Activated CD4-positive, alpha-beta T cell treated with anti-CD3 and anti-CD28 coated beads for 1 hour (primary cell): ENCODE measurements at regions not wholly inside any gene's neighbourhood (a gene's known extent, or its start where the extent isn't known, plus 50 kb on each side); places are given as distances from the start of the nearest gene placed in this dataset.

Experiments used
- DNase-seq: peaks from one replicate; pipeline ENCODE4 v3.0.0-alpha.2; 2020

DNA sequence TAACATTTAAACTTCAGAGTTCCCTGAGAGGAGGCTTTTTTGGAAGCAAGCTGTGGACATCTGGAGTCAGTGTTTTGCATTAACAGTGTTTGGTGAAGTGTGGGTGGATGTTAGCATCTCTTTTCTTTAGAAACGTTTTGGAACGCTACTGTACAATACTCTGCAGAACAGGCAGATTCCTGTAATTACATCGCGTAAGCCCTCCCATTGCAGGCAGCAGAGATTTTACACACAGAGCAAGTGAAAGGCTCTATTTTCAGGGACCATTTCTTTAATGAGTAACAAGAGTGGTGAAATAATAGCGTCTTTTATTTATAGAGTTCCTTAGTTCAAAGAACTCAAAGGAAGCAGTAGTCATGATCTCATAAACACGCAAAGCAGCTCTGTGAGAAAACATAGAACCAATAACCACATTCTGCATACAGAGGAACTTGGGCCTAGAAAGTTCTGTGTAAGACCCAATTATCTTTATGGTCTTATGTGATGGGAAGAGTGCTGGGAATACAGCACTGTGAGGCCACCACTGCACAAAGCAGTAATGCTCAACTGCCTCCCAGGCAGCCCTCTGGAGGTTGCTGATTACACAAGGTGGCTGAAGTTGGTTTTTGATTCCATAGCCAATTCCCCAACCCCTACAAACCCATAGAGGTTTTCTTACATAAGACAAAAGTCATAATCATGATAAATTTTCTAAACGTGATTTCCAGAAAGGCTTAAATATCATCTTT is 298.7 kb upstream of the EPHA5 start:
- no peak for DNase-seq

- DNase-seq, result no peak
Measured at GRCh38 chr4:65960751-65961150, 290.5 kb upstream of the EPHA5 start.

GRCh38 chr4:65954416-65954815 is 284.1 kb upstream of the EPHA5 start:
- DNase-seq, result no peak

DNA sequence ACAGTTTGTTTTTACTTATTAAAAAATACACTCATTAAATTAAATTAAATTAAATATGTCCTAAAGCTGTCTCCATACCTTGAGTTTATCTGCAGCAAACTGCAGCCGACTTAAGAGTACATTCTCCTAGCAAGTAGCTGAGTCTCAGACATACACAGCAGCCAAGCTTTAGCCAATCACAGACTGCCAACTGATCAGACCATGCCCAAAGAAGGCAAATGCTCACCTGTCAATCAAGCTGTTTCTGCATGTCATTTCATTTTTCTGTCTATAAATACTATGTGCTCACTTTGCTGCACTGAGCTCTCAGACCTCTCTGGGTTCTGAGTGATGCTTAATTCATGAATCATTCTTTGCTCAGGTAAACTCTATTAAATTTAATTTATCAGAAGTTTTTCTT is 280.9 kb upstream of the EPHA5 start:
- no peak for DNase-seq

- no peak for DNase-seq
Measured at GRCh38 chr4:65943076-65943475, 272.8 kb upstream of the EPHA5 start.

GRCh38 chr4:65924843-65925242 is 254.6 kb upstream of the EPHA5 start:
- no peak for DNase-seq

DNA sequence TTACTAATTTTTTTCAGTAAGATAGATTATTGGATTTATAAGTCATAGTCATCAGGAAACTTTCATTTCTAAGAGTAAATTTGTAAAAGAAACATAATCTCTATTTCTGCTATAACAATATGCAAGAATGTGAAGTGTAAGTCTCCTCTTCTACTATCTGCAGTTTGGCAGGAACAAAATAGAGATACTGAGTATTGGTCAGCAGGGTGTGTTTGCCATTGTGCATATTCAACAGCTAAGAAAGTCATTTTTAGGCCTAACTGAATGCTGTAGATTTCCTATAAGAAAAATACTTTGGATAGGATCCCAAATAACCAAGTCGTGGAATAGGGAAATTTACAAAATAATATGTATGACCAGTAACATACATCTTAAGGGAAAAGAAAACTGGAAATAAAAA is 253.3 kb upstream of the EPHA5 start:
- no peak for DNase-seq

DNA sequence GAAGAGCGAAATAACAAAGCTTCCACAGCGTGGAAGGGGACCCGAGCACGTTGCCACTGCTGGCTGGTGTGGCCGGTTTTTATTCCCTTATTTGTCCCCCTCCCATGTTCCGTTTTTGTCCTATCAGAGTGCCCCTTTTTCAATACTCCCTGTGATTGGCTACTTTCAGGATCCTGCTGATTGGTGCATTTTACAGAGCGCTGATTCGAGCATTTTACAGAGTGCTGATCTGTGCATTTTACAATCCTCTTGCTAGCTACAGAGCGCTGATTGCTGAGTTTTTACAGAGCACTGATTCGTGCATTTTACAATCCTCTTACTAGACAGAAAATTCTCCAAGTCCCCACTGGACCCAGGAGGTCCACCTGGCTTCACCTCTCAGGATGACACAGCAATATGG is 250.9 kb upstream of the EPHA5 start:
- DNase-seq, result no peak

DNA sequence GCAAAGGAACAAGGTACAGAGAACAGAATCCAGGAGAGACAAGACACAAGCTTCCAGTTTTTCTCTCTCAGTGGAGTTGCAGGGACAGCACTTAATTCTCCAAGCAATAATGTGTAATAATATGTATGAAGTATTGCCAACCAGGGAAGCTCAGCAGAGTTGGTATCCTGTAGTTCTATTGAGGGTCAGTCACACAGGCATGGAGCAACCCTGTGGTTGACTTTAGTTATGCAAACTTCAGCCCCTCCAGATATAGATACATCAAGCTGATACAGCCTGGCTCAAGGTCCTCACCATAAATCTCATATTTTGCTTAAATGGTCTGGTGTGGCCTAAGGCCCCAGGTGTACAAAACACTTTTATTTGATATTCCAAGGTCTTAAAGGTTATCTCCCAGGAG is 248.6 kb upstream of the EPHA5 start:
- DNase-seq, result no peak

DNA sequence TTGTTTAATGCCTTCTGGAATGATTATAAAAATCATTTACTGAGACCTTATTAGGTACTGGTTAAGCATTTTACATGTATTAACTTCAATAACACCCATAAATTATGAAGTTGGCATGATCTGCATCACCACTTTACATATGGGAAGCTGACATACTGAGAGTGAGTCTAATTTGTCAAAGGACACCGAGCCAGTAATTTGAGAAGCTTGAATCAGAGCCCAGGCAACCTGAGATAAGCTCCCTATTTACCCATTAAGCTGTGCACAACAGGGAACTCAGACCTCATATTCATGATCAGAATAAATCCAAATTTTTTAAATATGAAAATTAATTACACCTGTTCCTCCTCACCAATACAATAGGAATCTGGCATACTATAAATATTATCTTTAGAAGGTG is 247.9 kb upstream of the EPHA5 start:
- no peak for DNase-seq

- DNase-seq, result no peak
Measured at GRCh38 chr4:65917486-65917885, 247.2 kb upstream of the EPHA5 start.

DNA sequence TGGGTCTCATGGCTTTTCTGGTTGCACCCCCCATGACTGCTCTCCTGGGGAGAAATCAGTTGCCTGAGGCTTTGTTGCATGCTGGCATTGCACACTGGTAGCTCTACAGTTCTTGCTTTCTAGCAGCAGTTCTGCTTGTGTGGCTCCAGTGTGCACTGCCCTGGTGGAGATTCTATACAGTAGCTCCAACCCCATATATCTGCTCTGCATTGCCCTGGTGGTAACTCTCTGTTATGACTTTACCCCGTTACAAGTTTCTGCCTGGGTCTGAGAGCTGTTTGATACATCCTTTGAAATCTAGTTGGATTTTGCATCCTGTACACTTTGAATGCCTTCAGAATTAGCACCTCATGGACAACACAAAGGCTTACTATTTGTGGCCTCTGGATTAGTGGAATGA is 241.4 kb upstream of the EPHA5 start:
- no peak for DNase-seq

GRCh38 chr4:65893957-65894755 is 223.9 kb upstream of the EPHA5 start:
- DNase-seq, result no peak

DNA sequence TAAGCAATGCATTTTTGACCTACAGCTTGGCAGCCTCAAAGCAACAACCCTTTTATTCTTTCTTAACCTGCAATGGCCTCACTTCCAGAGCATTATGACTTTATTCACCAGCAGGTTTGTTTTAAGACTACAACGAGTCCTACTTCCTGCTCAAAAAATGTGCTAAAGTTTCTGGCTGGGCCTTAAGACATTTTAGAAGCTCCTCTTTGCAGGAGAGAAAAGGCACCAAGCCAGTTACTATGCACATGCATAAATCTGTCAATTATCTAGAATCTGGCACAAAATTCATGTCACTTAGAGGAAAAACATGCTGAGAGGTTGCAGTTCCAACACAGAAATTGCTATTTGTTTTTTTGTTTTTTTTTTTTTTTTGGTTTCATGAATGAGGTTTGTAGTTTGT is 223.0 kb upstream of the EPHA5 start:
- DNase-seq, result no peak

- no peak for DNase-seq
Measured at GRCh38 chr4:65880594-65880993, 210.3 kb upstream of the EPHA5 start.

GRCh38 chr4:65868096-65868824 is 198.0 kb upstream of the EPHA5 start:
- no peak for DNase-seq

DNA sequence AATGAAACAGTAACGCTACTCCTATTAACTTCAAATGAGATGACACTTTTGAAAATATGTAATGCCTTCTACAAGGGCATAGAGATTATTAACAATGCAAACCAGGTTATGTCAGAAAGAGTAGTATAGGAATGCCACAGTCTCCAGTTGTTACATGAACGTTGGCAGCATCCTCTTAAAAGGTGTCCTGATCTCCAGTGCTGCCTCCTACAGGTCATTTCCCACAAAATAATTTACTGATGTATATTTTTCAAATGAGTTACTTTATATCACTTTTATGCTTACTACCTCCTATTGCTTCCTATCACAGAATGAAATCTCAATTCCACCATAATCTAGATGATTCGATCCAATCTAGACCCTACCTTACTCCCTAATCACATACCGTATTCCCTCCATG is 195.2 kb upstream of the EPHA5 start:
- DNase-seq, result no peak

DNA sequence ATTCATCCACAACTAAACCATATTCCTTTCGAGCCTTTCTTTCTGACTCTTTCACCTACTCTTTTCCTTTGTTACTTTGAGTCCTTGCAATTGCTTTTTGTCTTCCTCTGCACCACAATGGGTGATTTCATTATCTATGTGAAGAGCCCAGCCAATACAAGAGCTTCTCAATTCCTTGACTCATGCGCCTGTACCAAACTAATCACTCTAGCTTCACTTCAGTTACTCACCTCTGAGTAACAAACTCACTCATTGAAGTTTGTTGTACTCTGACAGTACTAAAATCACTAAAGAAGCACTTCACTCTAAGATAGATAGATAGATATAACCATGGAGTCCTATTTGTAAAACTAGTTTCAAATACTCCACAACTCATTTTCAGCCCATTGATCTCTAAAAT is 191.7 kb upstream of the EPHA5 start:
- DNase-seq, result no peak

- DNase-seq, result no peak
Measured at GRCh38 chr4:65845199-65845773, 175.0 kb upstream of the EPHA5 start.

DNA sequence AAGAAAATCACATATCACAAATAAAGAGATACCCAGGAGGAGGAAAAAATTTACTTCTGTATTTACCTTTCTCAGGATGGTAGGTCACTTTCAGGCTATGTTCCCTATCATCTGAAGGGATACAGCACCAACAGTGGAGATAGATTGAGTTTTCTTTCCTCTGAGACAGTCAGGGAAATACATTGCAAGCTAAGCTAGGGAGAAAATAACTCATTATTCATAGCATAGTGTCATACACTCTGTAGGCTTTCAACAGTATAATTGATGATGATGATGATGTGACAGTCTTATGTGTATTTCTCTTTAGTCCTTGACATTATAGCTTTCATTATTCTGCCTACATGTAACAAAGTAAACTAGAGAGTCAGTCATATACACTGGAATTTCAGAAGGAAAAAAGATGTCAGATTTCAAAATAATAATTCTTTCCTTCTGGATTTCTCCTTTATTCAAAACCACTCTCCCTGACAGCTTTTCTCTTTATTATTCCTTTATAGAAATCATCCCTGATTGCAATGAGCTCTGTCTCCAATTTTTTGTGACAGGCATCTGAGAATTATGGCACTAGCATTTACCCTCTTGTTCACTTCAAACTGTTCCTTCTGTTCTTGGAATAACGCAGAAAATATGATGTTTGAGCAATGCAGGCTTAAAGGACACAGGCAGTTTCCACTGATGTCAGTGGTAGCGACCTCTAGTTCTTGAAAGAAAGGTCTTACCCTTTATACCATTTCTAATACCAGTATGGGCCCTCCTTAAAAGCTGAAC is 169.1 kb upstream of the EPHA5 start:
- DNase-seq, result no peak

DNA sequence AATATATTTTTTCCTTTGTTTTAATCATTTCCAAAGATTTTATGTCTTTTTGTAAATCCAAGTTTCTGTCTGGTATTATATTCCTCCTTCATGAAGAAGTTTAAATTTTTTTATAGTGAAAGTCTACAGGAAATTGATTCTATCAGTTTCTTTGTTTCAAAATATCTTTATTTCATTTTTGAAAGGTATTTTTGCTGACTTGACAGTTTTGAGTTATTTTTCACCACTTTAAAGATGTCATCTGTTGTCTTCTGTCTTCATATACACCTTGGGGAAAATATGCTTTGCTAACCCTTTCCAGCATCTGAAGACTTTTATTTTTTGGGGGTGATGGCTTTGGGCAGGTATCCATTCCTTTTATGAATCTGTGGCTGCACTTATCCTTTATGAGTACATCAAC is 164.4 kb upstream of the EPHA5 start:
- no peak for DNase-seq

GRCh38 chr4:65831828-65832227 is 161.5 kb upstream of the EPHA5 start:
- no peak for DNase-seq
